ENCODE measurements at regions not wholly inside any gene's neighbourhood (a gene's known extent, or its start where the extent isn't known, plus 50 kb on each side); places are given as distances from the start of the nearest gene placed in this dataset.
"Not testable (repeated sequence)": the region's sequence is repeated elsewhere in the genome, so short reads cannot be mapped to it uniquely, and the experiment has no call there.

DNA sequence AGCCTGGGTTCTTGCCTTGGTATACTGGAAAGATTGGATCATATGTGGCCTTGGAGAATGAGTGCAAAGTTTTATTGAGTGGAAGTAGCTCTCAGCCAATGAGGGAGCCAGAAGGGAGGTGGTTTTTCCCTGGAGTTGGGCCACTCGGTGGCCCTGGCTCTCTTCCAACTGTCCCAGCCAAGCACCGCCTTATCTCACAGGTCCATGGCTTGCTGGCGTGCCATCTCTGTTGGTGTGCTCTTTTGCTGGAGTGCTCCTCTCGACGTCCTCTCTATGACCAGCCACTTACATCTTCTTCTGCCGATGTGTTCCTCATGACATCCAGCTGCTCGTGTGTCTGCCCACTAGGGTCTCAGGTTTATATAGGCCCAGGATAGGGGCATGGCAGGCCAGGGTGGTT, 505.9 kb upstream of the SYNCRIP start:
- Histone ChIP-seq H3K27ac (ENCODE audit: low read depth in 1 of 3, low read length in 2 of 3) (no peak overlapping the region), H3K4me3 (ENCODE audit: low read depth in 1 of 3, low read length in 3 of 3) (no peak overlapping the region), H3K36me3 (ENCODE audit: control insufficient read depth in 3 of 3, insufficient read depth in 2 of 3, low read depth in 1 of 3, low read length in 3 of 3) (no peaks in the 10 kb centered on the region), H3K4me1 (ENCODE audit: control insufficient read depth in 3 of 3, insufficient read depth in 2 of 3, low read depth in 1 of 3, low read length in 2 of 3) (no peaks in the 10 kb centered on the region), H3K27me3 (ENCODE audit: control insufficient read depth in 3 of 3, insufficient read depth in 3 of 3, low read length in 3 of 3) (no peaks in the 10 kb centered on the region), H3K9me3 (ENCODE audit: control insufficient read depth in 2 of 2, insufficient read depth in 1 of 2, low read depth in 1 of 2, low read length in 1 of 2) (no peaks in the 10 kb centered on the region)
- DNase-seq: no peak
- no peak for FAIRE-seq
- 66 to 80% (median 70%) methylated on average over 7 of the region's 7 CpGs for WGBS, 3 donors

DNA sequence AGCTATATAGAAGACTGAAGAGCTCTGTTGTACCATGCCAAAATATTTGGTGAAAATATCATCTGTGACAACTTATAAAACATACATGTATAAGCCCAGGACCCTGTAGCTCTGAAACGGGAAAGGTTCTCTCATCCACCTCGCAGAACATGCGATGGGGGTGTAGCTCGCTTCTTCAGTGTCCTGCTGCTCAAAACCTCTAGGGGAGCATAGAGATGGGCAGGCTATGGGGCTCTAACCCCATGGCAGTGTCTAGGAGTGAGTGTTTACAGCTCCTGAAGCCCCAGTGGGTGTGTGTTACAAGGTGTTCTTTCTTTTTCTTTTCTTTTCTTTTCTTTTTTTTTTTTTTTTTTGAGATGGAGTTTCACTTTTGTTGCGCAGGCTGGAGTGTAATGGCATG, 505.2 kb upstream of the SYNCRIP start:
- 82 to 87% (median 86%) methylated on average over 5 of the region's 5 CpGs for WGBS, 3 donors
- no peak for FAIRE-seq
- H3K27me3 ChIP-seq (ENCODE audit: control insufficient read depth in 3 of 3, insufficient read depth in 3 of 3, low read length in 3 of 3): no peaks in the 10 kb centered on the region

DNA sequence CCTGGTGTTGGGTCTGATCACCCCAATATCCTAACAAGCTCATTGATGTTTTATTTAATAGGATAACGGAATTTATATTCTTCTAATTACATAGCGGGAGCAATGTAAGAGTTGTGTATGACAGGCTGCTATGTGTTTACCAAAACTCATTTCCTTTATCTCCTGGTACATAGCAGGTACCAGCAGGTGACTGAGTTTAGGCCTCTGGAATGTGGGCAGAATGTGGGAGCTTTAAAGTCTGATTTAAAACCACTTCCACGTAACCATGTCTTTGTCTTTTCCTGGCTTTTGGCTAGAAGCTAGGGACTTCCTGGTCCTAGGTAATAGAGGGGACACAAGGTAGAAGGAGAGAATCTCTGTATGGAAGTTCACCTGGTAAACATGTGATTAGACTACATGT, 504.6 kb upstream of the SYNCRIP start:
- FAIRE-seq: no peak

More for the DNA sequence above, 505.2 kb upstream of the SYNCRIP start:
- H3K36me3 ChIP-seq (ENCODE audit: control insufficient read depth in 3 of 3, insufficient read depth in 2 of 3, low read depth in 1 of 3, low read length in 3 of 3): no peaks in the 10 kb centered on the region
- H3K4me1 ChIP-seq (ENCODE audit: control insufficient read depth in 3 of 3, insufficient read depth in 2 of 3, low read depth in 1 of 3, low read length in 2 of 3): no peaks in the 10 kb centered on the region
- H3K9me3 ChIP-seq (ENCODE audit: control insufficient read depth in 2 of 2, insufficient read depth in 1 of 2, low read depth in 1 of 2, low read length in 1 of 2): no peaks in the 10 kb centered on the region
- no peak for DNase-seq
- H3K27ac ChIP-seq (ENCODE audit: low read depth in 1 of 3, low read length in 2 of 3): no peak overlapping the region
- H3K4me3 ChIP-seq (ENCODE audit: low read depth in 1 of 3, low read length in 3 of 3): no peak overlapping the region

DNA sequence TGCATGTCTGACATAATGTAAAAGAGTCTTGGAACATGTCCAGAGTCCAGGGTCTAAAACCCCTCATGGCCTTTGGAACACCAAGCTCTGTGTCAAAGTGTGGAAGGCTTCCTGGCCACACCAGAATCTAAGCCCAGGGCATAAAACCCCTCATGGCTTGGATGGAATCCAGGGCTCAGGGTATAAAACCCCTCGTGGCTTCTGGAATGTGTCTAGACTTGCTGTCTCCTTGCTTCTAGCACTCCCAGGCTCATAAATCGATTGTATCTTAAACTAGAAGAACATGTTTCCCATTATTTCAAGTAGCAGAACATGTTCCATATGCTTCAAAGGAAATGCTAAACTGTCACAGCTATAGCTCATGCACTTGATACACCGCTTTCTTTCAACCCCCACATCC, 504.1 kb upstream of the SYNCRIP start:
- H3K27me3 ChIP-seq (ENCODE audit: control insufficient read depth in 3 of 3, insufficient read depth in 3 of 3, low read length in 3 of 3); H3K4me3 ChIP-seq (ENCODE audit: low read depth in 1 of 3, low read length in 3 of 3); H3K9me3 ChIP-seq (ENCODE audit: control insufficient read depth in 2 of 2, insufficient read depth in 1 of 2, low read depth in 1 of 2, low read length in 1 of 2); DNase-seq; H3K27ac ChIP-seq (ENCODE audit: low read depth in 1 of 3, low read length in 2 of 3); FAIRE-seq; H3K4me1 ChIP-seq (ENCODE audit: control insufficient read depth in 3 of 3, insufficient read depth in 2 of 3, low read depth in 1 of 3, low read length in 2 of 3); H3K36me3 ChIP-seq (ENCODE audit: control insufficient read depth in 3 of 3, insufficient read depth in 2 of 3, low read depth in 1 of 3, low read length in 3 of 3): not testable (repeated sequence)
- 32 to 41% (median 38%) methylated on average over 3 of the region's 3 CpGs for WGBS, 3 donors

More for the DNA sequence above, 504.6 kb upstream of the SYNCRIP start:
- no peak for DNase-seq
- H3K9me3 ChIP-seq (ENCODE audit: control insufficient read depth in 2 of 2, insufficient read depth in 1 of 2, low read depth in 1 of 2, low read length in 1 of 2): no peaks in the 10 kb centered on the region
- H3K4me3 ChIP-seq (ENCODE audit: low read depth in 1 of 3, low read length in 3 of 3): no peak overlapping the region
- no peak overlapping the region for H3K27ac ChIP-seq (ENCODE audit: low read depth in 1 of 3, low read length in 2 of 3)
- no peaks in the 10 kb centered on the region for H3K4me1 ChIP-seq (ENCODE audit: control insufficient read depth in 3 of 3, insufficient read depth in 2 of 3, low read depth in 1 of 3, low read length in 2 of 3)
- no peaks in the 10 kb centered on the region for H3K36me3 ChIP-seq (ENCODE audit: control insufficient read depth in 3 of 3, insufficient read depth in 2 of 3, low read depth in 1 of 3, low read length in 3 of 3)
- 92 to 96% (median 95%) methylated on average over 3 of the region's 3 CpGs for WGBS, 3 donors
- H3K27me3 ChIP-seq (ENCODE audit: control insufficient read depth in 3 of 3, insufficient read depth in 3 of 3, low read length in 3 of 3): no peaks in the 10 kb centered on the region

DNA sequence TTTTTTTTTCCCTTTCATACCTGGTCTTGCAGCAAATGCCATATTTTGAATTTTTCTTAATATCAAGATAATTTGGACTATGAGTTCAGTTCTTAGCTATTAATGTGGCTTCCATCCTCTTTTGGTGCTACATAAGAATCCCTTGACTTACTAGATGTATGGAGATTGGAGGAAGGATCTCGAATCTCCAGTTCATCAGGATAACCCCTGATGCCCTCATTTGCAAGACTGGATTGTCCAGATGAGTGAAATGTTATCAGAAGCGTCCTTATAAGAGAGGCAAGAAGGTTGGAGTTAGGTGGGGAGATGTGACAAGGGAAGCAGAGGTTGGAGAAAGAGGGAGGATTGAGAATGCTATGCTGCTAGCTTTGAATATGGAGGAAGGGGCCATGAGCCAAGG, 499.6 kb upstream of the SYNCRIP start:
- H3K4me1 ChIP-seq (ENCODE audit: control insufficient read depth in 3 of 3, insufficient read depth in 2 of 3, low read depth in 1 of 3, low read length in 2 of 3): no peaks in the 10 kb centered on the region
- WGBS, 3 donors: 35 to 50% (median 41%) methylated on average over 2 of the region's 2 CpGs
- no peaks in the 10 kb centered on the region for H3K36me3 ChIP-seq (ENCODE audit: control insufficient read depth in 3 of 3, insufficient read depth in 2 of 3, low read depth in 1 of 3, low read length in 3 of 3)
- H3K27me3 ChIP-seq (ENCODE audit: control insufficient read depth in 3 of 3, insufficient read depth in 3 of 3, low read length in 3 of 3): no peaks in the 10 kb centered on the region
- DNase-seq (no peak), FAIRE-seq (no peak)
- H3K27ac ChIP-seq (ENCODE audit: low read depth in 1 of 3, low read length in 2 of 3): no peak overlapping the region
- no peak overlapping the region for H3K4me3 ChIP-seq (ENCODE audit: low read depth in 1 of 3, low read length in 3 of 3)
- H3K9me3 ChIP-seq (ENCODE audit: control insufficient read depth in 2 of 2, insufficient read depth in 1 of 2, low read depth in 1 of 2, low read length in 1 of 2): no peaks in the 10 kb centered on the region

DNA sequence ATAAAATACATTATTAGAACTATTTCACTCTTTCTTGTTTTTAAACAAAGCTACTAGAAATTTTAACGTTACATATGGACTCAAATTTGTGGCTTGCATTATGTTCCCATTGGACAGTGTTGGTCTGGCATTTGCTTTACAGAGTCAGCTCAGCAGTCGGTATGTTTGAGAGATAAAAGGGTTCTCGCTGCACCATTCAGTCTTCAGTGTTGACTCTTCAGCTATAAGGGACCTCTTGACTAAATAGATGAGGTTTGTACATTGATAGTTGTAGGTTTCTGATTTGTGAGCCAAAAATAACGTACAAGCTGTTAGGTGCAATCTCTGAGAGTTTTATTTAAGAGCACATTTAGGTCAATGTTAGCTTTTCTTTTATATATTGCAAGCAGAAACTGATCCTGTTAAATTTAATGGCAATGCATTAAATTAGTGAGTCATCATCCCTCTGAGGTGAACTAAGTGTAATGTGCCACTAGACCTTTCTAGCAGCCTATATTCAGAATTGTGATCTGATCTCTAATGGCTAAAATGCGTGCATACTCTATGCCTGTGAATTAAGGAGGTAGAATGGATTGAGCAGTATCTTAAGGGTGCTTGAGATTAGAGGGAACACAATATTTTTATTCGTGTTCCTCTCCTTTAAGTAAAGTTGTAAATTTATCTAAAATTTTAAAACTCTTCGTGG, 485.6 kb upstream of the SYNCRIP start:
- no peak overlapping the region for H3K27ac ChIP-seq (ENCODE audit: low read depth in 1 of 3, low read length in 2 of 3)
- H3K9me3 ChIP-seq (ENCODE audit: control insufficient read depth in 2 of 2, insufficient read depth in 1 of 2, low read depth in 1 of 2, low read length in 1 of 2): peaks cover 0 to 2% of the 10 kb centered on the region in 2 donors
- H3K27me3 ChIP-seq (ENCODE audit: control insufficient read depth in 3 of 3, insufficient read depth in 3 of 3, low read length in 3 of 3): no peaks in the 10 kb centered on the region
- H3K4me3 ChIP-seq (ENCODE audit: low read depth in 1 of 3, low read length in 3 of 3): no peak overlapping the region
- no peaks in the 10 kb centered on the region for H3K36me3 ChIP-seq (ENCODE audit: control insufficient read depth in 3 of 3, insufficient read depth in 2 of 3, low read depth in 1 of 3, low read length in 3 of 3)
- H3K4me1 ChIP-seq (ENCODE audit: control insufficient read depth in 3 of 3, insufficient read depth in 2 of 3, low read depth in 1 of 3, low read length in 2 of 3): no peaks in the 10 kb centered on the region
- DNase-seq (no peak), FAIRE-seq (no peak)
- 40 to 66% (median 56%) methylated on average over 7 of the region's 7 CpGs for WGBS, 3 donors

DNA sequence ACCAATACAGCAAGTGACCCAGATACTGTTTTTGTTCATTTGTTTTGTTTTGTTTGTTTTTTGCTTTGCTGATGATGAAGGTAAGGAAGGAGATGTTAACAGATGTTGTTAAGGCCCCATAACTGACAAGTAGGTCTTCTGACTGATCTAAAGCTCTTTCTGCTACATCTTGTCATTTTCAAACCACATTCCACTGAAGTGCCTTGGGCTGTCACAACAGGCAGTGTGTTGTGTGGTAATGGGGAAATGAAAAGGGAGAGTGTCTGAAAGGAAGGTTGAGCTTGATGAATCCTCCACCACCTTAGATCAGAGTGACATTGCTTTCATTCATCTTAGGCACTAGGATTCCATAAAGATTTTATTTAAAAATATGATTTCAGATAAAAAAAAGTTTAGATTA, 479.4 kb upstream of the SYNCRIP start:
- no peak for FAIRE-seq
- no peak for DNase-seq
- Histone ChIP-seq H3K27me3 (ENCODE audit: control insufficient read depth in 3 of 3, insufficient read depth in 3 of 3, low read length in 3 of 3) (no peaks in the 10 kb centered on the region), H3K4me3 (ENCODE audit: low read depth in 1 of 3, low read length in 3 of 3) (no peak overlapping the region), H3K4me1 (ENCODE audit: control insufficient read depth in 3 of 3, insufficient read depth in 2 of 3, low read depth in 1 of 3, low read length in 2 of 3) (no peaks in the 10 kb centered on the region), H3K9me3 (ENCODE audit: control insufficient read depth in 2 of 2, insufficient read depth in 1 of 2, low read depth in 1 of 2, low read length in 1 of 2) (peaks cover 0 to 1% of the 10 kb centered on the region in 2 donors), H3K36me3 (ENCODE audit: control insufficient read depth in 3 of 3, insufficient read depth in 2 of 3, low read depth in 1 of 3, low read length in 3 of 3) (no peaks in the 10 kb centered on the region), H3K27ac (ENCODE audit: low read depth in 1 of 3, low read length in 2 of 3) (no peak overlapping the region)

DNA sequence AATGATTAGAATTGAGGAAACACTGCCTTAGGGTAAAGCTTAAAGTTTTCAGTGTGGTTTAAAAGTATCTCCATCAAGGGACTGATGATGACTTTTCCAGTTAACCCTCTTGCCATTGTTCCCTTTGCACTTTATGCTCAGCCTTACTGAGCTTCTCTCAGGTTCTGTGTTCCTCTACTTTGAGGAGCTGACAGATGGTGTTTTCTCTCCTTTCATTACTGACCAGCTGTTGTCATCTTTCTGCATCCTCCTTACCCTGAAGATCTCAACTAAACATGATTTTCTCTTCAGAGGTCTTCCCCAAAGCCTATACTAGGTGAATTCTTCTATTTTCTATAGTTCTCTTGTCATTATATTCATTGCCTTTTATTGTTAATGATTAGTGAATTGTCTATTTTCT, 475.6 kb upstream of the SYNCRIP start:
- DNase-seq (no peak), FAIRE-seq (no peak)
- no peak overlapping the region for H3K27ac ChIP-seq (ENCODE audit: low read depth in 1 of 3, low read length in 2 of 3)
- H3K4me3 ChIP-seq (ENCODE audit: low read depth in 1 of 3, low read length in 3 of 3): no peak overlapping the region
- H3K27me3 ChIP-seq (ENCODE audit: control insufficient read depth in 3 of 3, insufficient read depth in 3 of 3, low read length in 3 of 3): no peaks in the 10 kb centered on the region
- H3K4me1 ChIP-seq (ENCODE audit: control insufficient read depth in 3 of 3, insufficient read depth in 2 of 3, low read depth in 1 of 3, low read length in 2 of 3): no peaks in the 10 kb centered on the region
- peaks cover 0 to 1% of the 10 kb centered on the region in 2 donors for H3K9me3 ChIP-seq (ENCODE audit: control insufficient read depth in 2 of 2, insufficient read depth in 1 of 2, low read depth in 1 of 2, low read length in 1 of 2)
- H3K36me3 ChIP-seq (ENCODE audit: control insufficient read depth in 3 of 3, insufficient read depth in 2 of 3, low read depth in 1 of 3, low read length in 3 of 3): no peaks in the 10 kb centered on the region

DNA sequence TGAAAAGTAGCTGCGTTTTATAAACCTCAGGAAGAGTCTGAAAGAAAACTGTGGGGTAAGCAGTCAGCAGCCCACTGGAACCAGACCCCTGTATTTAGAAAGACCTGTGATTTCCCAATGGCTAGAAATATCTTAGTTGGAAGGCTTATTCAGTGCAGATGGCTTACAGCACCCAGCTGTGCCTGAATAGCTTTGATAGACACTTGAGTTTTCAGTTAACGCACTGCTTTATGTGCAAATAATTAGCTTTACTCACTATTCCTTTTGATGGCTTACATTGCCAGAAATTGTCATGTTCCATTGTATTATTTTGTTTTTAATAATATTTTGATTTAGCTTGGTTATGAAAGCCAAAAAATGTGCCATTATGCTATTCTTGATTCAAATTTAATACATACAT, 465.3 kb upstream of the SYNCRIP start:
- FAIRE-seq: no peak

More for the DNA sequence above, 465.3 kb upstream of the SYNCRIP start:
- WGBS, 3 donors: 65 to 75% (median 70%) methylated on average over 2 of the region's 2 CpGs
- H3K27me3 ChIP-seq (ENCODE audit: control insufficient read depth in 3 of 3, insufficient read depth in 3 of 3, low read length in 3 of 3): no peaks in the 10 kb centered on the region
- no peaks in the 10 kb centered on the region for H3K36me3 ChIP-seq (ENCODE audit: control insufficient read depth in 3 of 3, insufficient read depth in 2 of 3, low read depth in 1 of 3, low read length in 3 of 3)
- H3K4me1 ChIP-seq (ENCODE audit: control insufficient read depth in 3 of 3, insufficient read depth in 2 of 3, low read depth in 1 of 3, low read length in 2 of 3): no peaks in the 10 kb centered on the region
- no peak overlapping the region for H3K4me3 ChIP-seq (ENCODE audit: low read depth in 1 of 3, low read length in 3 of 3)
- no peak overlapping the region for H3K27ac ChIP-seq (ENCODE audit: low read depth in 1 of 3, low read length in 2 of 3)
- no peak for DNase-seq
- no peaks in the 10 kb centered on the region for H3K9me3 ChIP-seq (ENCODE audit: control insufficient read depth in 2 of 2, insufficient read depth in 1 of 2, low read depth in 1 of 2, low read length in 1 of 2)

Data from small intestine (tissue), 7 donors.